Nephron (organoid): ENCODE measurements at regions not wholly inside any gene's neighbourhood (a gene's known extent, or its start where the extent isn't known, plus 50 kb on each side); places are given as distances from the start of the nearest gene placed in this dataset.

Experiments used
- H3K27ac Mint-ChIP-seq, 3 experiments: 2 replicates each; pipeline ENCODE4 v1.8.0; 2020; ENCODE audit warnings: mixed read lengths in 3 of 3, mild to moderate bottlenecking in 2 of 3, moderate library complexity in 1 of 3
- H3K27me3 Mint-ChIP-seq: 2 replicates; pipeline ENCODE4 v1.8.0; 2021; ENCODE audit warnings: low read depth, mild to moderate bottlenecking, moderate library complexity, mixed read lengths
- H3K36me3 Mint-ChIP-seq: 2 replicates; pipeline ENCODE4 v1.8.0; 2020; ENCODE audit warnings: low read depth, mixed read lengths
- H3K4me1 Mint-ChIP-seq: 2 replicates; pipeline ENCODE4 v1.8.0; 2020; ENCODE audit warnings: mixed read lengths
- H3K4me3 Mint-ChIP-seq, 3 experiments: 2 replicates each; pipeline ENCODE4 v1.8.0; 2020; ENCODE audit warnings: mild to moderate bottlenecking in 3 of 3, mixed read lengths in 3 of 3, moderate library complexity in 2 of 3
- H3K9me3 Mint-ChIP-seq: 2 replicates; pipeline ENCODE4 v1.8.0; 2020; ENCODE audit warnings: mixed read lengths
- CTCF ChIP-seq, 3 experiments: fragments of 200-600 bp; sonication (generic); IDR thresholded peaks; one replicate each; pipeline ENCODE4 v1.5.0; 2021; ENCODE audit warnings: antibody characterized with exemption in 3 of 3; ENCODE audit not compliant: unreplicated experiment in 3 of 3

GRCh38 chr1:102084771-102085535 lies 88.2 kb upstream of the OLFM3 start:
- Mint-ChIP-seq H3K4me1 (no peaks in the 10 kb centered on the region), H3K27ac (no peak overlapping the region), H3K9me3 (peaks cover 10% of the 10 kb centered on the region), H3K27me3 (no peaks in the 10 kb centered on the region), H3K36me3 (no peaks in the 10 kb centered on the region), H3K4me3 (no peak overlapping the region)
- no peak for TF ChIP-seq CTCF (IDR thresholded peaks at IDR 0.05; ENCODE audit: unreplicated experiment in 3 of 3)

- Mint-ChIP-seq H3K4me1 (no peaks in the 10 kb centered on the region), H3K4me3 (no peak overlapping the region), H3K27me3 (no peaks in the 10 kb centered on the region), H3K27ac (no peak overlapping the region), H3K36me3 (no peaks in the 10 kb centered on the region), H3K9me3 (peaks cover 10% of the 10 kb centered on the region)
- no peak for TF ChIP-seq CTCF (IDR thresholded peaks at IDR 0.05; ENCODE audit: unreplicated experiment in 3 of 3)
Observed at GRCh38 chr1:102083192-102083591, 86.5 kb upstream of the OLFM3 start.

- Mint-ChIP-seq H3K4me3 (no peak overlapping the region), H3K36me3 (no peaks in the 10 kb centered on the region), H3K4me1 (no peaks in the 10 kb centered on the region), H3K27ac (no peak overlapping the region), H3K9me3 (no peaks in the 10 kb centered on the region), H3K27me3 (peaks cover 8% of the 10 kb centered on the region)
- no peak for TF ChIP-seq CTCF (IDR thresholded peaks at IDR 0.05; ENCODE audit: unreplicated experiment in 3 of 3)
Observed at GRCh38 chr1:102074874-102075273, 78.1 kb upstream of the OLFM3 start.

GRCh38 chr1:102071451-102071850 lies 74.7 kb upstream of the OLFM3 start:
- peaks cover 4% of the 10 kb centered on the region for H3K27me3 Mint-ChIP-seq
- no peak overlapping the region for H3K4me3 Mint-ChIP-seq
- H3K36me3 Mint-ChIP-seq, result no peaks in the 10 kb centered on the region
- TF ChIP-seq CTCF (IDR thresholded peaks at IDR 0.05; ENCODE audit: unreplicated experiment in 3 of 3), result no peak
- H3K27ac Mint-ChIP-seq, result no peak overlapping the region
- no peaks in the 10 kb centered on the region for H3K4me1 Mint-ChIP-seq
- no peaks in the 10 kb centered on the region for H3K9me3 Mint-ChIP-seq

GRCh38 chr1:102050556-102050955 lies 53.8 kb upstream of the OLFM3 start:
- no peaks in the 10 kb centered on the region for H3K4me1 Mint-ChIP-seq
- no peak for TF ChIP-seq CTCF (IDR thresholded peaks at IDR 0.05; ENCODE audit: unreplicated experiment in 3 of 3)
- no peaks in the 10 kb centered on the region for H3K36me3 Mint-ChIP-seq
- H3K27ac Mint-ChIP-seq, result no peak overlapping the region
- H3K9me3 Mint-ChIP-seq, result peaks cover 3% of the 10 kb centered on the region
- H3K27me3 Mint-ChIP-seq, result peaks cover 5% of the 10 kb centered on the region
- H3K4me3 Mint-ChIP-seq, result no peak overlapping the region

- TF ChIP-seq CTCF (IDR thresholded peaks at IDR 0.05; ENCODE audit: unreplicated experiment in 3 of 3), result no peak
- no peak overlapping the region for H3K27ac Mint-ChIP-seq
- no peaks in the 10 kb centered on the region for H3K36me3 Mint-ChIP-seq
- no peaks in the 10 kb centered on the region for H3K9me3 Mint-ChIP-seq
- no peaks in the 10 kb centered on the region for H3K4me1 Mint-ChIP-seq
- no peak overlapping the region for H3K4me3 Mint-ChIP-seq
- H3K27me3 Mint-ChIP-seq, result no peaks in the 10 kb centered on the region
Observed at GRCh38 chr1:102047724-102048123, 51.0 kb upstream of the OLFM3 start.
